BLaER1 treated with 17β-estradiol and CSF1 and Interleukin-3, amounts not matched to agents 10 nM and 100 nM (cell line): ENCODE measurements at regions not wholly inside any gene's neighbourhood (a gene's known extent, or its start where the extent isn't known, plus 50 kb on each side); places are given as distances from the start of the nearest gene placed in this dataset.

Source experiments
- H3K27ac ChIP-seq, 11 experiments: shearing (Covaris generic); formaldehyde crosslinking; 2 replicates each; pipeline ENCODE4 v1.8.1; 2022
- H3K27me3 ChIP-seq, 11 experiments: shearing (Covaris generic); formaldehyde crosslinking; 2 replicates each; pipeline ENCODE4 v1.8.1; 2022
- H3K36me3 ChIP-seq, 11 experiments: shearing (Covaris generic); formaldehyde crosslinking; 2 replicates each; pipeline ENCODE4 v1.8.1; 2022
- H3K4me1 ChIP-seq, 10 experiments: shearing (Covaris generic); formaldehyde crosslinking; 2 replicates each; pipeline ENCODE4 v1.8.1; 2022
- H3K4me2 ChIP-seq, 11 experiments: shearing (Covaris generic); formaldehyde crosslinking; 2 replicates each; pipeline ENCODE4 v1.8.1; 2022
- H3K4me3 ChIP-seq, 10 experiments: shearing (Covaris generic); formaldehyde crosslinking; 2 replicates each; pipeline ENCODE4 v1.8.1; 2022
- H3K9ac ChIP-seq, 11 experiments: shearing (Covaris generic); formaldehyde crosslinking; 2 replicates each; pipeline ENCODE4 v1.8.1; 2022
- H3K9me3 ChIP-seq, 11 experiments: shearing (Covaris generic); formaldehyde crosslinking; replicated peaks in 1 of 11; 2 replicates each; pipeline ENCODE4 v1.8.1; 2022
- H4K20me1 ChIP-seq, 11 experiments: shearing (Covaris generic); formaldehyde crosslinking; 2 replicates each; pipeline ENCODE4 v1.8.1; 2022
- Cebpa-rat ChIP-seq, 11 experiments: shearing (Covaris generic); IDR thresholded peaks; 2 replicates each; pipeline ENCODE4 v1.8.1; 2022

DNA sequence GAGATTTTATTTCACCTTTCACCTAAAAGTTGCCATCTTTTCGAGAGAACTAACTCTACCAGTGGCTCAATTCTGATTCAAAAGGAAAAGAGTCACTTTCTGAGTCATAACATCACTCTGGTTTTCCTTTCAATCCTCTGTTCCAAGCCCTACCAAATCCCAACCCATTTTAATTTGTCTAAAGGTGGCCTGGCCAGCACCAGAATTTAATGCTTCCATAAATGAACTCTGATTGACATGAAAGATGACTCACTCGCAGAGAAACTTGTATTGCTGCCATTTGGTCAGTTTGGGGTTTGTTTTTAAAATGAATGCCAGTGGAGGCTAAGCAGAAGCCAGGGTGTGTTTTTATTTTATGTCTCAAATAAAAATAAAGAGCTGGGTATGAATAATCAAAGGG lies 117.4 kb upstream of the SOX5 start:
- Histone ChIP-seq H3K9me3 (no peaks in the 10 kb centered on the region), H3K4me2 (no peak overlapping the region), H3K4me3 (no peak overlapping the region), H3K27ac (no peak overlapping the region), H3K4me1 (no peaks in the 10 kb centered on the region), H3K9ac (no peak overlapping the region), H3K36me3 (no peaks in the 10 kb centered on the region), H4K20me1 (no peaks in the 10 kb centered on the region), H3K27me3 (no peaks in the 10 kb centered on the region)
- no peak for TF ChIP-seq Cebpa-rat (IDR thresholded peaks at IDR 0.05)

- Histone ChIP-seq H3K9me3 (no peaks in the 10 kb centered on the region), H3K4me3 (no peak overlapping the region), H3K27me3 (no peaks in the 10 kb centered on the region), H3K4me2 (no peak overlapping the region), H4K20me1 (no peaks in the 10 kb centered on the region), H3K9ac (no peak overlapping the region), H3K27ac (no peak overlapping the region), H3K36me3 (no peaks in the 10 kb centered on the region), H3K4me1 (no peaks in the 10 kb centered on the region)
- no peak for TF ChIP-seq Cebpa-rat (IDR thresholded peaks at IDR 0.05)
Observed at GRCh38 chr12:24066097-24066496, 116.6 kb upstream of the SOX5 start.

DNA sequence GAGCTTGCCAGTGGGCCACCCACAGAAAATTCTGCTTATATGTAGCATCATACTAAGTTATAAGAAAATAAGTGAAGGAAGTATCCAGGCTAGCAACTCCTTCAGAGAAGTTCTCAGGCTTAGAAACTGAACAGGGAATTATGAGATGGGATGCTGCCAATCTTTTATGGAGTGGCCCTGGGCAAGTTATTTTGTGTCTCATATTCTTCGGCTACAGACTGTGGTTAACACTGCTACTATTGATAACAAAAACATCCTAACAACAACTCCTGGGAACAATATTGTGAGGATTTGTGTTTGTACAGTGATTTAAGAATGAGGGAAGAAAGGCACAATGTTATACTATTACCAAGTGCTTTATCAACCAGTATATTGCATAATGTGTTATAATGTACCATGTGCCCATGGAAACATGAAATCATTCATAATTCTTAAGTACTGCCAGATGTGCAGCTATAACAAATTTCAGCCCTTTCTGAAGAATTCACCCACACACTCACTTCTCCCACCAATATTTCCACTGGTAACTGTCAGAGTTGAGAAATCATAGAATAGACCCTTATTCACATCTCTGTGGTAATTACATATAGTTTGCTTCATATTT lies 113.3 kb upstream of the SOX5 start:
- no peaks in the 10 kb centered on the region for H3K4me1 ChIP-seq
- H4K20me1 ChIP-seq = no peaks in the 10 kb centered on the region
- H3K27me3 ChIP-seq = no peaks in the 10 kb centered on the region
- H3K36me3 ChIP-seq = no peaks in the 10 kb centered on the region
- H3K27ac ChIP-seq = no peak overlapping the region
- H3K4me3 ChIP-seq = no peak overlapping the region
- TF ChIP-seq Cebpa-rat (IDR thresholded peaks at IDR 0.05) = no peak
- no peak overlapping the region for H3K9ac ChIP-seq
- H3K9me3 ChIP-seq = no peaks in the 10 kb centered on the region
- no peak overlapping the region for H3K4me2 ChIP-seq

DNA sequence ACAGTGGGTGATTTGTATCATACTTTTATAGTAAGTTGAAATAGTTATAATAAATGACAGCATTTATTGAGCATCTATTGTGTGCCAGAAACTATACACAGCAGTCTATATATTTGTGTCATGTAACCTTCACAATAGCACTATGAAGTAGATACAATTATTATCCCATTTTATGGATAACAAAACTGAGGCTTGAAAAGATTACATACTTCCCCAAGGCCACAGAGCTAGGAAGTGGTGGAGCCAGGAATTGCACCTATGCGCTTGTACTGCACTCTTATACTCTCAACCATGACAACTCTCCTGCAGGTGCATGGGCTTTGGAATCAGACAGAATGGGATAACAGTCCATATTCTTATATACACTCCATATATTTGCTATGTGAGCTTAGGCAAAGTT lies 110.6 kb upstream of the SOX5 start:
- no peaks in the 10 kb centered on the region for H4K20me1 ChIP-seq
- H3K4me3 ChIP-seq = no peak overlapping the region
- H3K4me2 ChIP-seq = no peak overlapping the region
- no peak for TF ChIP-seq Cebpa-rat (IDR thresholded peaks at IDR 0.05)
- H3K9ac ChIP-seq = no peak overlapping the region
- H3K27ac ChIP-seq = no peak overlapping the region
- no peaks in the 10 kb centered on the region; a peak in 1 of 22 replicates for H3K9me3 ChIP-seq
- no peaks in the 10 kb centered on the region for H3K36me3 ChIP-seq
- no peaks in the 10 kb centered on the region for H3K27me3 ChIP-seq
- H3K4me1 ChIP-seq = no peaks in the 10 kb centered on the region

GRCh38 chr12:24057920-24058476 lies 108.5 kb upstream of the SOX5 start:
- no peaks in the 10 kb centered on the region; a peak in 1 of 22 replicates for H3K9me3 ChIP-seq
- TF ChIP-seq Cebpa-rat (IDR thresholded peaks at IDR 0.05) = no peak
- no peak overlapping the region for H3K9ac ChIP-seq
- H3K27me3 ChIP-seq = no peaks in the 10 kb centered on the region
- no peak overlapping the region for H3K27ac ChIP-seq
- no peaks in the 10 kb centered on the region for H3K4me1 ChIP-seq
- H3K4me2 ChIP-seq = no peak overlapping the region
- no peak overlapping the region for H3K4me3 ChIP-seq
- H3K36me3 ChIP-seq = no peaks in the 10 kb centered on the region
- no peaks in the 10 kb centered on the region for H4K20me1 ChIP-seq

GRCh38 chr12:24055747-24056146 lies 106.3 kb upstream of the SOX5 start:
- H4K20me1 ChIP-seq = no peaks in the 10 kb centered on the region
- H3K4me3 ChIP-seq = no peak overlapping the region
- H3K27me3 ChIP-seq = no peaks in the 10 kb centered on the region
- no peak for TF ChIP-seq Cebpa-rat (IDR thresholded peaks at IDR 0.05)
- H3K27ac ChIP-seq = no peak overlapping the region
- H3K4me2 ChIP-seq = no peak overlapping the region
- H3K36me3 ChIP-seq = no peaks in the 10 kb centered on the region
- H3K4me1 ChIP-seq = no peaks in the 10 kb centered on the region
- no peaks in the 10 kb centered on the region; a peak in 1 of 22 replicates for H3K9me3 ChIP-seq
- no peak overlapping the region for H3K9ac ChIP-seq

DNA sequence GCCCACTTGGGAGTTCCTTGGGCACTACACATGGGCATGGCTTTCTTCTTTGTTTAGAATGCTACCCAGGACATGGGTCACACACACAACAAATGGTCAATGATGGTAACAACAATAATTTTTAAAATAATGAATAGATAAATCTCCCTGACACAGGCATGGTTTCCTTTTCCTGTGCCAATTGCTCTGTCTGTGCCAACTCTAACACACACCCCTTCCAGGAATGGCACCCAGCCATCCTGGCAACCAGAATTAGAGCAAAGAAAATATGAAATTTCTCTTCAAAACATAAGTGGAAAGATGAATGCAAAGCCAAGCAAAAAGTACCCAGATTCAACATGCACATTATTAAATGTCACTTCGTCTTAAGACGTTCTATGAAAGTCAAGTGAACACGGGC lies 104.9 kb upstream of the SOX5 start:
- Histone ChIP-seq H3K4me1 (peaks cover 0 to 9% (median 4%) of the 10 kb centered on the region in 10 experiments; a peak in 10 of 20 replicates), H3K9me3 (no peaks in the 10 kb centered on the region; a peak in 1 of 22 replicates), H3K9ac (no peak overlapping the region), H3K4me2 (no peak overlapping the region), H3K4me3 (no peak overlapping the region), H3K27ac (no peak overlapping the region), H3K27me3 (no peaks in the 10 kb centered on the region), H4K20me1 (no peaks in the 10 kb centered on the region), H3K36me3 (no peaks in the 10 kb centered on the region)
- no peak for TF ChIP-seq Cebpa-rat (IDR thresholded peaks at IDR 0.05)

DNA sequence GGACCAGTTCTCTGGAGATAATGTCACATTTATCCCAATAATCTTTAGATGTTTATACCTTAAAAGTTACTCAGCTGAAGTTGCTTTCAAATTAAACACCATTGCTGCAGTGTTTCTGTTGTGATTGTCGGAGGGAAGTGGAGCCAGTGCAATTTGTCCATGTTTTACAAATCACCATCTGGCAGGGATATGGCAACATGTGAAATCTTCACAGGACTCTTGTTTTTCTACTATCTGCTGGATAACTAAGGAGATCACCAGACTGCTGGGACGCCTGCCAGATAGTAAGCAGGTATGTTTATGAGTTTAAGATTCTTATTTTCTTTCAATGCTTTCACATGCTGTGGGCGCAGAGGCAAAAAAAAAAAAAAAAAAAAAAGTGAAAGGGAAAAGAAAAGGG lies 100.3 kb upstream of the SOX5 start:
- H3K27ac ChIP-seq = no peak overlapping the region
- peak overlapping the region in 6 of 11 experiments; percentile 28 to 70 (median 49); a peak in 7 of 22 replicates for H3K4me2 ChIP-seq
- no peak for TF ChIP-seq Cebpa-rat (IDR thresholded peaks at IDR 0.05)
- H3K27me3 ChIP-seq = no peaks in the 10 kb centered on the region
- H3K9me3 ChIP-seq = peaks cover 15 to 26% (median 18%) of the 10 kb centered on the region in 11 experiments; a peak in 21 of 22 replicates
- H3K9ac ChIP-seq = no peak overlapping the region
- peaks cover 8 to 38% (median 30%) of the 10 kb centered on the region in 10 experiments for H3K4me1 ChIP-seq
- no peaks in the 10 kb centered on the region for H4K20me1 ChIP-seq
- H3K4me3 ChIP-seq = no peak overlapping the region
- H3K36me3 ChIP-seq = no peaks in the 10 kb centered on the region

- no peaks in the 10 kb centered on the region for H3K36me3 ChIP-seq
- H3K4me1 ChIP-seq = peaks cover 8 to 38% (median 30%) of the 10 kb centered on the region in 10 experiments
- H3K9me3 ChIP-seq = peaks cover 15 to 26% (median 18%) of the 10 kb centered on the region in 11 experiments; a peak in 21 of 22 replicates
- no peaks in the 10 kb centered on the region for H3K27me3 ChIP-seq
- no peak overlapping the region for H3K9ac ChIP-seq
- no peak overlapping the region for H3K4me3 ChIP-seq
- no peak overlapping the region for H3K27ac ChIP-seq
- H4K20me1 ChIP-seq = no peaks in the 10 kb centered on the region
- peak overlapping the region in 7 of 11 experiments; percentile 28 to 70 (median 47); a peak in 11 of 22 replicates for H3K4me2 ChIP-seq
- no peak for TF ChIP-seq Cebpa-rat (IDR thresholded peaks at IDR 0.05)
Observed at GRCh38 chr12:24049101-24049500, 99.6 kb upstream of the SOX5 start.

GRCh38 chr12:24048446-24048845 lies 99.0 kb upstream of the SOX5 start:
- no peak overlapping the region; a peak in 1 of 20 replicates for H3K4me3 ChIP-seq
- no peaks in the 10 kb centered on the region for H4K20me1 ChIP-seq
- no peaks in the 10 kb centered on the region for H3K27me3 ChIP-seq
- no peaks in the 10 kb centered on the region for H3K36me3 ChIP-seq
- no peak overlapping the region for H3K4me2 ChIP-seq
- no peak overlapping the region for H3K27ac ChIP-seq
- no peak overlapping the region for H3K9ac ChIP-seq
- H3K4me1 ChIP-seq = peaks cover 8 to 38% (median 30%) of the 10 kb centered on the region in 10 experiments
- no peak for TF ChIP-seq Cebpa-rat (IDR thresholded peaks at IDR 0.05)
- peaks cover 15 to 26% (median 18%) of the 10 kb centered on the region in 11 experiments; a peak in 21 of 22 replicates for H3K9me3 ChIP-seq
